NCI-H748 (cell line): ENCODE measurements at regions not wholly inside any gene's neighbourhood (a gene's known extent, or its start where the extent isn't known, plus 50 kb on each side); places are given as distances from the start of the nearest gene placed in this dataset.
A peak's percentile ranks its signal among the peaks of the same experiment; 100 is the strongest.

Source experiments
- DNase-seq: peaks from one replicate; lab custom pipeline; 2025; ENCODE audit not compliant: unreplicated experiment; lab: John Stamatoyannopoulos, UW

- no peak for DNase-seq
Measured at GRCh38 chr2:2682700-2683342, 351.7 kb upstream of the MYT1L start.

GRCh38 chr2:2681711-2682251, 350.7 kb upstream of the MYT1L start:
- no peak for DNase-seq

DNA sequence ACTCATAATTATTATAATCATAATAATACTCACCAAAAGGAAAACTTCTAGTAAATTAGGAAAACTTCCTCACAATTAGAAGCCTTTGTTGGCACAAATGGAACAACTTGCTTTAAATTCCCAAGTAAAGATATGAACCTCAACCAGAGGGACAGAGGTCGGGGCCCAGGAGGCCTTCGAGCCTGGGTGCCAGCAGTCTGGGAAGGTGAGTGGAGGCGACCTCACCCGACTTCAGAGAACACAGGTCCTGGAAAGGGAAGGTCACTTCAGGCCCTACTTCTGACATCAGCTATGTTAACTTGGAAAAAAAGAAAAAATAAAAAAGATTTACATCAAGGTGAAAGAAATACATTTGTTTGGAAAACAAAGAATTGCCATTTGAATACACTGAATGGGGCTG, 350.0 kb upstream of the MYT1L start:
- DNase-seq: no peak

- DNase-seq: no peak
Measured at GRCh38 chr2:2674831-2675230, 343.8 kb upstream of the MYT1L start.

- no peak for DNase-seq
Measured at GRCh38 chr2:2673406-2673805, 342.3 kb upstream of the MYT1L start.

GRCh38 chr2:2672249-2672648, 341.2 kb upstream of the MYT1L start:
- DNase-seq: no peak

- DNase-seq: no peak
Measured at GRCh38 chr2:2671826-2672225, 340.8 kb upstream of the MYT1L start.

GRCh38 chr2:2669316-2669715, 338.2 kb upstream of the MYT1L start:
- DNase-seq: no peak

GRCh38 chr2:2668681-2669265, 337.7 kb upstream of the MYT1L start:
- DNase-seq: no peak

GRCh38 chr2:2667690-2668089, 336.6 kb upstream of the MYT1L start:
- DNase-seq: no peak

DNA sequence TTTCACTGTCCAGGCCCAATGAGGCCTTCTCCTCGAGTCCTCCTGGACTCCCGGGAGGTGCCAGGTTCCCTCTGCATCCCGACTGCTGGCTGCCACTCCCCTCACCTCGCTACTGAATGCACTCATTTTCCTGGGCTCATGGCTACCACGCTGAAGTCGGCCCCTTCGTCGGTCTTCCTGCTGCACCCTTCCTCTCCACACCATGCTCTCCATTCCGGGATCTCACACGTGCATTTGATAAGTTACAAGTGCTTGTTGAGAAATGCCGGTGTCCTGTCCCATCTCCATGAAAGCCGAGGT, 334.7 kb upstream of the MYT1L start:
- no peak for DNase-seq

DNA sequence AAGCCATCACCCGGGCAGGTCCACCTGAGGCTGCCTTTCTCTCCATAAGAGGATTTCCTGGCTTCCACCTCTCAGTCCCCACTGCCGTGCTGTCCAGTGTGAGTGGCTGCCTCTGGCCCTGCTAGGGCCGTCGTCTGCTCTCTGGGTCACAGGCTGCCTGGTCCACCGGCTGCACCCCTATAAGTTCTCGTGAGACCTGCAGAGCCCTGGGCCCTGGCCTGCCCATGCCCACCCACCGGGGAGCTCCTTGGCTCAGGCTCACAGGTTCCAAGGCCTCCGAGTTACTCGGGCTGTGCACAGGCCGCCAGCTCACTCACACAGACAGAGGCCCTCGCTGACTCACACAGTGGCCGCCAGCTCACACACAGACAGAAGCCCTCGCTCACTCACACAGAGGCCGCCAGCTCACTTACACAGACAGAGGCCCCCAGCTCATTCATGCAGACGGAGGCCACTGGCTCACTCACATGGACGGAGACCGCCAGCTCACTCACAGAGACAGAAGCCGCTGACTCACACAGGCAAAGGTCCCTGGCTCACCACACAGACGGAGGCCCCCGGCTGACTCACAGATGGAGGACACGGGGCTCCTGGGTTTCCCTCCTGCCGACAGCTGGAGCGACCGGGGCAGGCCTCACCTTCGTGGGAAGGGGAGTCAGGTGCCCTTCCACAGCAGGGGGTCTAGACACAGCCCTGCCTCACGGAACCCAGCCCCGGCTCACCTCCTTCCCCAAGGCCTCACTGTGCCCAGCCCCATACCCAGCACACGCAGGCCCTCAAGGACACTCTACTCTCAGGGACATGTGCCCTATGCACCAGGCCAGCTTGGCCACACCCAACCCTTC, 334.1 kb upstream of the MYT1L start:
- no peak for DNase-seq

DNA sequence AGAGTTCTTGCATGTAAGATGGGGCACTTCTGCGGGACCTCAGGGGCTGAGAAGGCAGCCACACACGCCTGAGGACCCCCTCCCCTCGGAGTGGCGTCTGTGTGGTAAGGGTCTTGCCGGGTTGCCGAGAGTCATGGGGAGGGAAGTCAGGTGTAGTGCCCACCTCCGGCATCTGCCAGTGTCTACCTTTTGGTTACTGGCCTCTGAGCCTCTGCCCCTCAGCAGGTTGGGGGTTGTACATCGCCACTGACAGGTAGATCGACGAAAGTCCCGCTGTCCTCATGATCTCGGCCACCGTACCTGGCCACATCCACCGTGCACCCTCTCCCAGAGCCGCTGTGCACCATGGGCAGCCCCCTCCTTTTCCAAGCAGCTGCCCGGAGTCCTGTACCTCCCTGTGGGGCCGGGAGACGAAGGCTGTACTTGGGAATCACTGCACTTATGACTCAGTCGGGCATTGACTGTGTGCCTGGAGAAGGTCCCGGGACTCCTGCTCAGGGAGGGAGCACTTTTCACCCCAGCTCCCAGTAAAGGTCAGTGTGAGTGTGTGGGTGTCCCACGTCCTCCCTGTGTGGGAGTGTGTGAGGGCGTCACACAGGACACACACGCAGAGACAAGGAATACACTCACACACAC, 332.4 kb upstream of the MYT1L start:
- no peak for DNase-seq

GRCh38 chr2:2662847-2663356, 331.8 kb upstream of the MYT1L start:
- DNase-seq: peak; percentile 62

GRCh38 chr2:2662037-2662846, 331.2 kb upstream of the MYT1L start:
- peak; percentile 76 for DNase-seq

DNA sequence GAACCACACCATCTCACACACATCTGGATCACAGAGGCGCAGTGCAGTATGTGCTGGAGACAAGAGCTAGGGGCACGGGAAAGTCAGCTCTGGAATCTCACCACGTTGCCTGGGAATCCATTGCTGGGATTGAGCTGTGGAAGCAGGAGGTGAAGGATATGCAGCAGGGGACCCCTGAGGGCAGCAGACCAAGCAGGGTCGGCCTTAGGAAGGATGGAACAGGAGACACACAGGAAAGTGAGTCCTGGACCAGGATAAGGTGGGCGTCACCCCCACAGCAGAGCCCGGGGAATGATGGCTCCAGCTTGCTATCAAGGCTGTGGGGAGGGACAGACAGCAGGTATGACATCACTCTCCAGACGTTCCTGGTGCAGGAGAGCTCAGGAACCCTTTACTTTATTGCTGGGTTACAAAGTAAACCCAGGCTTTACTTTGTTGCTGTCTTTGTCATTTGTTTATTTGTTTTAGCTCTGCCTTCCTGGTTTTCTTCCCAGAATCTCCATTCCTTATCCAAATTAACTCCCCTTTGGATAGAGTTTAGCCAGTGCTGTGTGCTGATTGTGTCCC, 329.8 kb upstream of the MYT1L start:
- DNase-seq: no peak

DNA sequence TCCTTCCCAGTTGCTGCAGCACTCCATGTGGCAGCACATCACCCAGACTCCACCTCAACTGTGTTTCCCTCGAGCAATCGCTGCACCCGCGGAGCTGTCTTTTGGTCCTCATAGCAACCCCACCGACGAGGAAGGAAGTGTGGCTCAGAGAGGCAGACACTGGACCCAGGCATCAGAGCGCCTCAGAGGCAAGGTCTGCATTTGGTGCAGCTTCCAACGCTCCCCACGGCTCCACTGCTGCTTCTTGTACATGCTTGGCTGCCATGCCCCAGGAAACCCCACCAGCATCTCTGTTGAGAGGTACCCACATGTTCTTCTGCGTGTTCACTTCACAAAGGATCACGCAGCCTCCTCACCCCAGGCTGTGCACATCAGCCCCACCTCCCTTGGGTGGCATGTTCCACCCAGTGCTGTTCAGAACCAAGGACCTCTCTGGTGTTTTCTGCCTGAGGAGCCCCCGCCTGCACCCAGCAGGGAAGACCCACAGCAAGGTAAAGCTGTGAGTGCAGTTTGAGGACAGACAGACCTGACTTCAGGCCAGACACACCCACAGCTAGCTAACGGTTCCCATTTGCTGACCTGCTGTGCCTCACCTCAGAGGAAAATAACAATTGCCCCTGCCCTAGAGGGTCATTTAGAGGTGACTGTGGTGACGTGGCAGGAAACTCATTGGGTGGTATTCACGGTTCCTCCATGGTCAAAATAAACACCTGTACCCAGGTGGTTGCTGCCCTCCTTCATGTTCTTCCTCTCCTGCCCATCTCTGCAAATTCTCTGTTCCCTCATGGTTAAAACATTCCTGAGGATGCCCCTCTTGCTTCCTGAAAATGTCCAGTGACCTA, 326.3 kb upstream of the MYT1L start:
- DNase-seq: no peak

- DNase-seq: no peak
Measured at GRCh38 chr2:2656115-2657011, 325.3 kb upstream of the MYT1L start.
